ENCODE measurements at regions not wholly inside any gene's neighbourhood (a gene's known extent, or its start where the extent isn't known, plus 50 kb on each side); places are given as distances from the start of the nearest gene placed in this dataset.

DNA sequence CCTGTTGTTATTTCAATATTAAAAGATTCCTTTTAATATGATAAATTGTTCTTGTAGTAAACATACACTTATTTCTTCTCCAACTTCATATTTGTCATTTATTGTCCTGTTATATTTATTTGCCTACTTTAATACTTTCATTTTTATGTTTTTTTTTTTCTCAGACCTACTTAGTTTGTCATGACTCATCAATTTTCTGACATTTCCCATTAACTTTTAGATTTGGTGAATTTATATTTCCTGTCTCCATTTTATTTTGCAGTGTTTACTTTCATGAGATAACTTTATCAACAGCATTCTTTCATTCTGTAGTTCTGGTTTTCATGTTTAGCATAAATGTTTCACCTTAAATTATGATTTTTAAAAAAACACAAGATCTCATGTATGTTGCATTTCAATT lies 788.7 kb downstream of the EFNA5 start:
- no peak for TF ChIP-seq POLR2A (IDR thresholded peaks at IDR 0.05)
- no peak for TF ChIP-seq CTCF (IDR thresholded peaks at IDR 0.05)
- H3K27me3 ChIP-seq: no peaks in the 10 kb centered on the region
- intact Hi-C loops (cut with DNase I): no loop called here
- H3K4me1 ChIP-seq: no peaks in the 10 kb centered on the region
- ATAC-seq (no peak), DNase-seq (no peak)
- H3K9me3 ChIP-seq: no peaks in the 10 kb centered on the region
- H3K27ac ChIP-seq: no peak overlapping the region
- H3K4me3 ChIP-seq: no peak overlapping the region
- no peaks in the 10 kb centered on the region for H3K36me3 ChIP-seq

DNA sequence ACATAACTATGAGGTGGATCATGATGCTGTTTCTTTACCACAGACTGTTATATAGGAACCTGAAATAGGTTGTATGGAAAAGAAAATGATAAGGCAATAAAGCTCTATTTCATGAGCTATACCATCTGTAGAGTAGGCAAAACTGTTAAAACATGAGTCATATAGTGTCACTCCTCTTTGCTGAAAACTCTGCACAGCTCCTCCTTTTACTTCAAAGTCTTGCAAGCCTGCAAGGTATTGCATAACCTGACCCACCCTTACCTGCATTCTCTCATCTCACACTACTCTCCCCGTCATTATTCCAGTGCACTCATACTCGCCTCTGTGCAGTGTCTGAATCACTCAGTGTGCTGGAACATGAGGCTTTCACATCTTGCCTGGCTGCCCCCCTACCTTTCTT lies 790.1 kb downstream of the EFNA5 start:
- TF ChIP-seq CTCF (IDR thresholded peaks at IDR 0.05) (no peak), POLR2A (IDR thresholded peaks at IDR 0.05) (no peak)
- no peak overlapping the region for H3K27ac ChIP-seq
- H3K4me1 ChIP-seq: no peaks in the 10 kb centered on the region
- no peaks in the 10 kb centered on the region for H3K9me3 ChIP-seq
- no peaks in the 10 kb centered on the region for H3K27me3 ChIP-seq
- intact Hi-C loops (cut with DNase I): no loop called here
- DNase-seq (no peak), ATAC-seq (no peak)
- whole genome bisulfite sequencing (ENCODE audit: insufficient coverage, low coverage, low lambda C conversion rate, missing lambda C conversion rate): 38% methylated on average over 2 of the region's 2 CpGs
- H3K36me3 ChIP-seq: no peaks in the 10 kb centered on the region
- no peak overlapping the region for H3K4me3 ChIP-seq

DNA sequence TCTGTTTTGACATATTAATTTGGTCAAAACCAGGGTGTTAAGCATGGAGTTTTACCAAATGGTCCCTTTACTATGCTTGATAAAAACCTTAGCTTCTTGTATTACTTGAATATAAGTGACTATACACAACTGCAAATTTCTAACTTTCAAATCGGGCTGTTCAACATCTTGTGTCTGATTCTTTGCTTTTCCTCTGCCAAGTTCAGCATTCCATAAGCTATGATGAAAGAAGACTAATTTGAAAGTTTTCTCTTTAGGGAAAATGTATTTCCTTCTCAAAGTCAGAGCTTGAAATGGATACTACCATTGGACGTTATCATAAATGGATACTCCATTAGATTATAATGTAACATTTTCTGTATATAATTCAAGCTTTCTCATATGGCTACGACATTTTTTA lies 792.9 kb downstream of the EFNA5 start:
- H3K27me3 ChIP-seq: no peaks in the 10 kb centered on the region
- intact Hi-C loops (cut with DNase I): no loop called here
- no peak overlapping the region for H3K27ac ChIP-seq
- DNase-seq: no peak
- no peak for ATAC-seq
- 63% methylated on average over 3 of the region's 3 CpGs for WGBS (ENCODE audit: insufficient coverage, low coverage, low lambda C conversion rate, missing lambda C conversion rate)
- no peaks in the 10 kb centered on the region for H3K4me1 ChIP-seq
- TF ChIP-seq CTCF (IDR thresholded peaks at IDR 0.05) (no peak), POLR2A (IDR thresholded peaks at IDR 0.05) (no peak)
- no peaks in the 10 kb centered on the region for H3K9me3 ChIP-seq
- no peak overlapping the region for H3K4me3 ChIP-seq
- no peaks in the 10 kb centered on the region for H3K36me3 ChIP-seq

DNA sequence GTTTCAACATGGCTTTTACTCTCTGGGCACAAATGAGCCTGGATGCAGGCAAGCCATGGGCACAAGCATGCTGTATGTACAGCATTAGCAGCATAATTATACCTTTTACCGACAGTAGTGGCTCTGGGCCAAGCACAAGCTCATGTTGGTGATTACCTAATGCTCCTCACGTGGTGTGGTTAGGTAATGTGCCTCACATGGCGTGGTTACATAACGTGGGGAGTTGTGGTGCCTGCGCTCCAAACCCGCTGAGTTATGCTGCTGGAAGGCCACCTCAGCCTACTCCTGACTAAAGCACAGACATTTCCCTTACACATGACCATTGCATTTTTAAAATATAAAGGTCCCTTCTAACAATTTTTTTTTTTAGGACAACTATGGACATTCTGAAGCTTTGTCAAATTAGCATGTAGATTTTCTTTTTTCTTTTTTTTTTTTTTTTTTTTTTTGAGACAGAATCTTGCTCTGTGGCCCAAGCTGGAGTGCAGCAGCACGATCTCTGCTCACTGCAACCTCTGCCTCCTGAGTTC lies 794.0 kb downstream of the EFNA5 start:
- H3K4me1 ChIP-seq: no peaks in the 10 kb centered on the region
- WGBS (ENCODE audit: insufficient coverage, low coverage, low lambda C conversion rate, missing lambda C conversion rate): 92% methylated on average over 1 of the region's 7 CpGs
- ATAC-seq: peak in 2 of 4 donors; percentile 24 to 33
- no peak for DNase-seq
- TF ChIP-seq POLR2A (IDR thresholded peaks at IDR 0.05) (no peak), CTCF (IDR thresholded peaks at IDR 0.05) (no peak)
- intact Hi-C loops (cut with DNase I): no loop called here
- H3K9me3 ChIP-seq: no peaks in the 10 kb centered on the region
- H3K27me3 ChIP-seq: no peaks in the 10 kb centered on the region
- no peaks in the 10 kb centered on the region for H3K36me3 ChIP-seq
- no peak overlapping the region for H3K4me3 ChIP-seq
- H3K27ac ChIP-seq: no peak overlapping the region

DNA sequence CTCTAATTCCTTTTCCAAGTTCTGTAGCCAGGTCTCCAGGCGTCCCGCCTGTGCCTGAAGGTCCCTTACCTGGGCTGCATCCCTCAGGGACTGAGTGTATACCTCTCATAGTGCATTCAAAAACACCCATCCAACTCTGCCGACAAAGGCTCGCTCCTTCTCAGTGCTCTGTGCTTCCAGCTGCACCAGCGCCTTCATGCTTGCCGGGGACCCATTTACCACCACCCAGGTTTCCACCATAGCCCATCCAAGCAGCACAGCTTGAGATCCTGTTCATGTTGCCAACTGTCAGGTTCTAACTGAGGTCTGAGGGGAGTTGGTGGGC lies 794.5 kb downstream of the EFNA5 start:
- Histone ChIP-seq H3K27ac (no peak overlapping the region), H3K9me3 (no peaks in the 10 kb centered on the region), H3K4me1 (no peaks in the 10 kb centered on the region), H3K36me3 (no peaks in the 10 kb centered on the region), H3K4me3 (no peak overlapping the region), H3K27me3 (no peaks in the 10 kb centered on the region)
- DNase-seq (no peak), ATAC-seq (no peak)
- 71% methylated on average over 1 of the region's 6 CpGs for WGBS (ENCODE audit: insufficient coverage, low coverage, low lambda C conversion rate, missing lambda C conversion rate)
- TF ChIP-seq CTCF (IDR thresholded peaks at IDR 0.05): no peak
- intact Hi-C loops (cut with DNase I): no loop called here

All from right lobe of liver (tissue), 6 donors.